ENCODE measurements at regions not wholly inside any gene's neighbourhood (a gene's known extent, or its start where the extent isn't known, plus 50 kb on each side); places are given as distances from the start of the nearest gene placed in this dataset.
A peak's percentile ranks its signal among the peaks of the same experiment; 100 is the strongest.

GRCh38 chr12:126547905-126548304 lies 1482.7 kb downstream of the AACS start:
- H3K36me3 ChIP-seq, result no peaks in the 10 kb centered on the region
- H3K4me3 ChIP-seq, result no peak overlapping the region
- H3K27ac ChIP-seq, result no peak overlapping the region
- no peaks in the 10 kb centered on the region for H3K4me1 ChIP-seq (ENCODE audit: low read depth)
- peak in 1 of 2 donors; percentile 3 for DNase-seq (ENCODE audit: low read depth in 1 of 2, low spot score in 1 of 2)
- TF ChIP-seq, protein P1, sequence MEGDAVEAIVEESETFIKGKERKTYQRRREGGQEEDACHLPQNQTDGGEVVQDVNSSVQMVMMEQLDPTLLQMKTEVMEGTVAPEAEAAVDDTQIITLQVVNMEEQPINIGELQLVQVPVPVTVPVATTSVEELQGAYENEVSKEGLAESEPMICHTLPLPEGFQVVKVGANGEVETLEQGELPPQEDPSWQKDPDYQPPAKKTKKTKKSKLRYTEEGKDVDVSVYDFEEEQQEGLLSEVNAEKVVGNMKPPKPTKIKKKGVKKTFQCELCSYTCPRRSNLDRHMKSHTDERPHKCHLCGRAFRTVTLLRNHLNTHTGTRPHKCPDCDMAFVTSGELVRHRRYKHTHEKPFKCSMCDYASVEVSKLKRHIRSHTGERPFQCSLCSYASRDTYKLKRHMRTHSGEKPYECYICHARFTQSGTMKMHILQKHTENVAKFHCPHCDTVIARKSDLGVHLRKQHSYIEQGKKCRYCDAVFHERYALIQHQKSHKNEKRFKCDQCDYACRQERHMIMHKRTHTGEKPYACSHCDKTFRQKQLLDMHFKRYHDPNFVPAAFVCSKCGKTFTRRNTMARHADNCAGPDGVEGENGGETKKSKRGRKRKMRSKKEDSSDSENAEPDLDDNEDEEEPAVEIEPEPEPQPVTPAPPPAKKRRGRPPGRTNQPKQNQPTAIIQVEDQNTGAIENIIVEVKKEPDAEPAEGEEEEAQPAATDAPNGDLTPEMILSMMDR (IDR thresholded peaks at IDR 0.05; ENCODE audit: low read depth, low read length), result no peak
- no peaks in the 10 kb centered on the region for H3K27me3 ChIP-seq
- no peaks in the 10 kb centered on the region for H3K9me3 ChIP-seq (ENCODE audit: low read depth)

DNA sequence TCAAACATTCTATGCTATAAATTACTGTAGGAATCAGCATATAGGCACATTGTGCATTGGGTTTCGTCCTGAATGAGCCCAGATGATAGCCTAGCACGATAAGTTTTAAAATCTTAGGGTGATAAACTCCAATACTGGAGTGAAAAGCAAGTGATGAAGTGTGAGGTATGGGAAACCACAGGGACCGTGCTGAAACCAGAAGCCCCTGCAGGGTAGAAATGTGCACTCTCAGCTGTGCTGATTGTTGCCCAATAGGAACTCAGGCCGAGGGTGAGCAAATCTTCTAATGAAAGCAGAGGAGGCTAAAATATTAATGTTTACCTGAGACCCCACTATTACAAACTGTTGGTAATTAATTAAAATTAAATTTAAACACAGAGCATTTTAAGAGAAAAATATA lies 1486.6 kb downstream of the AACS start:
- Histone ChIP-seq H3K9me3 (ENCODE audit: low read depth) (no peaks in the 10 kb centered on the region), H3K27me3 (no peaks in the 10 kb centered on the region), H3K4me3 (no peak overlapping the region), H3K36me3 (no peaks in the 10 kb centered on the region), H3K27ac (no peak overlapping the region), H3K4me1 (ENCODE audit: low read depth) (no peaks in the 10 kb centered on the region)
- DNase-seq (ENCODE audit: low read depth in 1 of 2, low spot score in 1 of 2), result no peak
- TF ChIP-seq, protein P1 (IDR thresholded peaks at IDR 0.05; ENCODE audit: low read depth, low read length), result no peak

DNA sequence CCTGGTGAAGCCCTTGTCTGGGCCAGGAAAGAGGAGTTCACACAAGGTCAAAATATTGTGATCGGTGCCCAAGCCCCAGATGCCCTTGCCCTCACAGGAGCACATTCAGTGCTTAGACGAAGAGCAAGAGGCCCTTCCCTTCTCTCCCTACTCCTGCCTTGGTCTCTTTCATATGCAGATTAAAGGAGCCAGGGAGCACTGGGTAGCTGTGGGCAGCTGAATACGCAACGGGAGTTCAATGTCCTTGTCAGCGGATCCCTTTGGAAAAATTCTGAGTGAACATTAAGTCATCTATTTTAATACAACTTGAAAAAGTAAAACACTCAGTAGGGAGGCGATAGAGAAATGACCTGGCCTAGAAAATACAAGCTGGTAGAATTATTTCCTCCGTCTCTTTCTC lies 1489.4 kb downstream of the AACS start:
- Histone ChIP-seq H3K27me3 (no peaks in the 10 kb centered on the region), H3K4me3 (no peak overlapping the region), H3K27ac (no peak overlapping the region), H3K36me3 (no peaks in the 10 kb centered on the region), H3K9me3 (ENCODE audit: low read depth) (no peaks in the 10 kb centered on the region), H3K4me1 (ENCODE audit: low read depth) (no peaks in the 10 kb centered on the region)
- TF ChIP-seq, protein P1 (IDR thresholded peaks at IDR 0.05; ENCODE audit: low read depth, low read length), result no peak
- no peak for DNase-seq (ENCODE audit: low read depth in 1 of 2, low spot score in 1 of 2)

- Histone ChIP-seq H3K4me3 (no peak overlapping the region), H3K4me1 (ENCODE audit: low read depth) (no peaks in the 10 kb centered on the region), H3K27me3 (no peaks in the 10 kb centered on the region), H3K9me3 (ENCODE audit: low read depth) (no peaks in the 10 kb centered on the region), H3K27ac (no peak overlapping the region), H3K36me3 (no peaks in the 10 kb centered on the region)
- TF ChIP-seq, protein P1 (IDR thresholded peaks at IDR 0.05; ENCODE audit: low read depth, low read length), result no peak
- no peak for DNase-seq (ENCODE audit: low read depth in 1 of 2, low spot score in 1 of 2)
These were observed 1492.4 kb downstream of the AACS start for GRCh38 chr12:126557659-126558058.

GRCh38 chr12:126558219-126558618 lies 1493.0 kb downstream of the AACS start:
- Histone ChIP-seq H3K36me3 (no peaks in the 10 kb centered on the region), H3K9me3 (ENCODE audit: low read depth) (no peaks in the 10 kb centered on the region), H3K27me3 (no peaks in the 10 kb centered on the region), H3K4me3 (no peak overlapping the region), H3K27ac (no peak overlapping the region), H3K4me1 (ENCODE audit: low read depth) (no peaks in the 10 kb centered on the region)
- no peak for DNase-seq (ENCODE audit: low read depth in 1 of 2, low spot score in 1 of 2)
- TF ChIP-seq, protein P1 (IDR thresholded peaks at IDR 0.05; ENCODE audit: low read depth, low read length), result no peak

- no peaks in the 10 kb centered on the region for H3K36me3 ChIP-seq
- H3K27ac ChIP-seq, result no peak overlapping the region
- no peak overlapping the region for H3K4me3 ChIP-seq
- no peak for DNase-seq (ENCODE audit: low read depth in 1 of 2, low spot score in 1 of 2)
- H3K27me3 ChIP-seq, result no peaks in the 10 kb centered on the region
- TF ChIP-seq, protein P1 (IDR thresholded peaks at IDR 0.05; ENCODE audit: low read depth, low read length), result no peak
- no peaks in the 10 kb centered on the region for H3K9me3 ChIP-seq (ENCODE audit: low read depth)
- no peaks in the 10 kb centered on the region for H3K4me1 ChIP-seq (ENCODE audit: low read depth)
These were observed 1493.6 kb downstream of the AACS start for GRCh38 chr12:126558810-126559209.
